ENCODE measurements at regions not wholly inside any gene's neighbourhood (a gene's known extent, or its start where the extent isn't known, plus 50 kb on each side); places are given as distances from the start of the nearest gene placed in this dataset.

GRCh38 chr10:111439034-111439842 is 362.4 kb downstream of the ADRA2A start:
- H3K4me3 ChIP-seq (ENCODE audit: low read depth, low read length) = no peak overlapping the region
- no peak for TF ChIP-seq CTCF (IDR thresholded peaks at IDR 0.05; ENCODE audit: control insufficient read depth, extremely low read depth, insufficient read depth)
- no peak for DNase-seq (ENCODE audit: low read depth)

- DNase-seq (ENCODE audit: low read depth) = no peak
- no peak overlapping the region for H3K4me3 ChIP-seq (ENCODE audit: low read depth, low read length)
- no peak for TF ChIP-seq CTCF (IDR thresholded peaks at IDR 0.05; ENCODE audit: control insufficient read depth, extremely low read depth, insufficient read depth)
Measured at GRCh38 chr10:111440501-111440900, 363.7 kb downstream of the ADRA2A start.

GRCh38 chr10:111445667-111446066 is 368.8 kb downstream of the ADRA2A start:
- no peak for DNase-seq (ENCODE audit: low read depth)
- no peak for TF ChIP-seq CTCF (IDR thresholded peaks at IDR 0.05; ENCODE audit: control insufficient read depth, extremely low read depth, insufficient read depth)

GRCh38 chr10:111446966-111447365 is 370.1 kb downstream of the ADRA2A start:
- H3K4me3 ChIP-seq (ENCODE audit: low read depth, low read length) = no peak overlapping the region
- TF ChIP-seq CTCF (IDR thresholded peaks at IDR 0.05; ENCODE audit: control insufficient read depth, extremely low read depth, insufficient read depth) = no peak
- no peak for DNase-seq (ENCODE audit: low read depth)

More at GRCh38 chr10:111445667-111446066, 368.8 kb downstream of the ADRA2A start:
- no peak overlapping the region for H3K4me3 ChIP-seq (ENCODE audit: low read depth, low read length)

- TF ChIP-seq CTCF (IDR thresholded peaks at IDR 0.05; ENCODE audit: control insufficient read depth, extremely low read depth, insufficient read depth) = no peak
- H3K4me3 ChIP-seq (ENCODE audit: low read depth, low read length) = no peak overlapping the region
- no peak for DNase-seq (ENCODE audit: low read depth)
Measured at GRCh38 chr10:111452153-111452552, 375.3 kb downstream of the ADRA2A start.

GRCh38 chr10:111455776-111456426 is 379.1 kb downstream of the ADRA2A start:
- no peak for DNase-seq (ENCODE audit: low read depth)
- no peak overlapping the region for H3K4me3 ChIP-seq (ENCODE audit: low read depth, low read length)
- TF ChIP-seq CTCF (IDR thresholded peaks at IDR 0.05; ENCODE audit: control insufficient read depth, extremely low read depth, insufficient read depth) = no peak

All from LNCaP clone FGC (cell line).